IPS-NIHi11 (cell line): ENCODE measurements at regions not wholly inside any gene's neighbourhood (a gene's known extent, or its start where the extent isn't known, plus 50 kb on each side); places are given as distances from the start of the nearest gene placed in this dataset.
"Not testable (repeated sequence)": the region's sequence is repeated elsewhere in the genome, so short reads cannot be mapped to it uniquely, and the experiment has no call there.

Experiments used
- DNase-seq: peaks from one replicate; pipeline ENCODE4 v3.0.0; 2012; ENCODE audit warnings: mixed read lengths, low spot score

GRCh38 chr7:89926701-89927100 is 227.6 kb upstream of the STEAP1 start:
- DNase-seq, result no peak

- DNase-seq, result no peak
Measured at GRCh38 chr7:89927762-89928161, 226.5 kb upstream of the STEAP1 start.

GRCh38 chr7:89928451-89928850 is 225.8 kb upstream of the STEAP1 start:
- no peak for DNase-seq

GRCh38 chr7:89934101-89934500 is 220.2 kb upstream of the STEAP1 start:
- no peak for DNase-seq

- DNase-seq, result no peak
Measured at GRCh38 chr7:89943525-89944050, 210.7 kb upstream of the STEAP1 start.

DNA sequence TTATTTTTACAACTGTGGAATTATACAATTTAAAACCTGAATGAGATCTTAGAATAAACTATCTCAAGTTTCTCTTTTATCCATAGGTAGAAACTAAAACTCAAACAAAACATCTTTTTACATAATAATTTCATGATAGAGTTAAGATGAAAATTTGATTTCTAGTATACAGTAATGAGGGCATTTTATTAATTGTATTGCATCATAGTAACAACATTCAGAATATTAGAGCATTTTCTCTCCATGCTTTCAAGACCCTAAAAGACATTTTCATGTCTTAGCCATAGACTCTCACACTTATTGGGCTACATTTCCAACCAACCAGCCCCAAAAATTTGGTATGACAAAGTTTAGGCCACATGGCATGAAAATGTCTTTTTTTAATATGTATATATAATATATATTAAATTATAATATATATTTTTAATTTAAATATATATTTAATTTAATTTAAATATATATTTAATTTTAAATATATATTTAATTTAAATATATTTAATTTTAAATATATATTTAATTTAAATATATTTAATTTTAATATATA is 195.7 kb upstream of the STEAP1 start:
- DNase-seq, result no peak

DNA sequence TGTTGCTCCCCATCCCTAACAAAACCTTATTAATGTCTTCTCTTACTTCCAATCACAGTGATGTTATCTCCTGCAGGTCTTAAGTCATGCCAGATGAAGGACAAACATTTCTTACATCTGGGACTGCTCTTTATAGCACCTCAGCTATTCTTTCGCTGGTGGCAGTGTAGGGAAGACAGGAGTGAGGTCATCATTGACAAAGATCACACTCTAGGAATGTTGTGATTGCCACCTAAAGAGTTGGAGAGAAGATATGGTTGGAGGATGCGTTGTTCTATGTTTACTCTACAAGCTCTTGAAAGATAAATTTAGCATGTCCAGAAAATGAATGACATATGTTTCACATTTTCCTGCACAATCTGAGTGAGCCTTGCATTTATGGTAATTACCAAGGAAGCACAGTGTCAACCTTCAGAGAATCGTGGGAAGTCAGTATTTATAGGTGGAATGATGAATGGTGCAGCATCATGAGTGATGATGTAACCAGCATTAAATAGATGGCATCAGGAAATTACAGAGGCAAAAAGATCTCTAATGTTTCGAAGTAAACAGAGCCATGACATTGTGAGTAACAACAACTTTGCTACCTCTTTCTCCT is 188.1 kb upstream of the STEAP1 start:
- DNase-seq, result no peak

DNA sequence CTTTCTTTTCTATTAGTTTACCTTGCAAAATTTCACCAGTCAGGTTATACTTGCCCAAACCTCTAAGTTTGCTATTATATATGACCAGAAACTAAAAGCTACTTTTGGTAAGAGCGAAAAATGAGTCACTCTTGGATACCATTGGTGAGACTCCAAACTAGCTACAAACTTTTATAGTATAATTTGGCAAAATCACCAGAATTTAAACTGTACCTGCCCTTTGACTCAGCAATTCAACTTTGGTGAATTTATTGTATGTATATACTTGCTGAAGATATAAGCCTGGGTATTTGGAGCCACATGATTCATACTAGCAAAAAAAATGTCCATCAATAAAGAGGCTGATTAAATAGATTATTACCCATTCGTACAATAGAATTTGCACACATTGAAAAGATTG is 178.7 kb upstream of the STEAP1 start:
- no peak for DNase-seq

DNA sequence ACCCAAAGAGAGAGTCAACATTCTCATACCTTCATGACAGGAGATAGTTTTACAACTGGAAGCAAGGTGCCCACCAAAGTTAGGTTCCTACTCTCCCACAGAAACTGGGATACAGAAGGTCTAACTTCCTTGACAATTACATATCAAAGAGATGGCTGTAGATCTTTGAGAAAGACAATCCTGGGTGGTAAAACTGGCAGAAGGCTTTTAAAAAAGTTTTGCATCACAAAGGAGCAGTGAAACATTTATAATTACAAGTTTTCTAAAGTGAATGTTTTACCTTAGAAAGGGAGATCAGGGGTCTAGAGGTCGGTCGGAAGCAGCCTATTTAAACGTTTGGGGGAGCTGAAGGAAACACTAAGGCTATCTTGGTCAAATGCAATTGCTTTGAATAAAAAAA is 166.6 kb upstream of the STEAP1 start:
- DNase-seq, result no peak

DNA sequence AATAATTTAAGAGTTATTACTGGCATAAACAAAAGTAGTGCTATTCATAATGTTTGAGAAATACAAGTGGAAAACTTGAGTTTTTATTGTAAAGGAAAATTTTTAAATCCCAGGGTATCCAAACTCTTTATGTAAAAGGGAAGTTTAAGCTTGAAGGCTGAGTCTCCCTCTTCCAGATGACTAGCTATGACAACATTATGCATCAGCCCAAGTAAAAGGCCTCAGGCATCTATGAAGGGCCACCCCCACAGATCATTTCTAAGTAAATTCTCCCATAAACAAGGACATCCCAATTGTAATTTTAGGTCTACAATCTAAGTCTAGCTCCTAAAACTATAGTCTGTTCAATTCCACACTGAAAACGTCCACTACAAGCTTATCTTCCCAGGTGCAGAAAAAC is 166.2 kb upstream of the STEAP1 start:
- no peak for DNase-seq

GRCh38 chr7:89989454-89989853 is 164.8 kb upstream of the STEAP1 start:
- DNase-seq, result no peak

DNA sequence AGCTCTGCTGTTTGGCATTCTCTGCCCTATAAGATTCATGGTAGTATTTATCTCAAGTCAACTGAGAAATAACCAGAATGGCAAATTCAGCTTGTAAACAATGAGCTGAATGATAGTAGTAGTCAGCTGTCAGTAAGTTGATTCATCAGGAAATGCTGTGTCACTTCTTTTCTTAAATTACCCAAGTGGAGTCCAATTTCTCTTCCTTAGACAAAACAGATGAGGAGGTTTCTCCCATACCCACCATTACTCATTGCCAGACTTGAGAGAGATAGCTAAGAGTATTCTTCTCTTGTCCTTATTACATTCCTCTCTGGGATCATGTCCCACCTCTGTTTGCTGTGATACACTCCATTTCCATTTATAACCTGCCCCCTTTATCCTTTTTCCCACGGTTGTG is 159.8 kb upstream of the STEAP1 start:
- no peak for DNase-seq

DNA sequence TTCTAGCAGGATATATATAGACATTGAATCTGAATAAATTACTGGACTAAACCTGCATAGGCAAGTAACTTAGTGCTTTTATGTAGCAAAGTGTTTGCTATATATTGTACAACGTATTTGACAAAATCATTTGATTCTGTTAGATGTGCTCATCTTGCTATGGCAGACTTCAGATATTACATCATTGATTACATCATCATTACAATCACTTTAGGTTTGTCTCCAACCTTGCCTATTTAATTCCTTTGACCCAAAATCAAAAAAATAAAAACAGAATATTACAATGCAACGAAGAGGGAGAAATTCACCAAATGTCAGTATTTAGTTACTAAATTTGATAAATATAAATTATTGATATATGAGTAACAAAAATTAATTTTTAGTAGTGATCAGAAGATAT is 155.7 kb upstream of the STEAP1 start:
- DNase-seq, result no peak

- DNase-seq, result no peak
Measured at GRCh38 chr7:90005836-90006235, 148.4 kb upstream of the STEAP1 start.

- no peak for DNase-seq
Measured at GRCh38 chr7:90007001-90007654, 147.1 kb upstream of the STEAP1 start.

DNA sequence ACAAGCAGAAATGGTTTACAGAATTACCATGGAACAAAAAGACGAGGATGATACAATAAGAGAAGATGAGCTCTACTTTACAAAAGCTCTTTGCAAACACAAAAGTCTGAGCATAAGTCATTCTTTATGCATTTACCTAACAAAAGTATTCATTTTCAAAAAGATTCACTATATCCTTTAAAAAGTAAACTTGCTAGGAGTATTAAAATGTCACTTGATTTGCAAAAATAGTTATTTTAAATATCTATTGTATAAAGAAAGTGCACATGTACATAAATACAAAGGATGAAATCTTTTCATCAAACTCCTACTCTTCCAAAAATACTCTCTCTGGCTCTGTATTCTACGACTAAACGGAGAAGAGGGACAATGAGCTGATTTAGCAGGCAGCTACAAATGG is 146.4 kb upstream of the STEAP1 start:
- DNase-seq, result no peak

- no peak for DNase-seq
Measured at GRCh38 chr7:90022213-90022612, 132.1 kb upstream of the STEAP1 start.

GRCh38 chr7:90025771-90026170 is 128.5 kb upstream of the STEAP1 start:
- DNase-seq, result no peak

GRCh38 chr7:90033850-90034249 is 120.4 kb upstream of the STEAP1 start:
- DNase-seq, result no peak

GRCh38 chr7:90053094-90053493 is 101.2 kb upstream of the STEAP1 start:
- no peak for DNase-seq

- no peak for DNase-seq
Measured at GRCh38 chr7:90061077-90061476, 93.2 kb upstream of the STEAP1 start.

DNA sequence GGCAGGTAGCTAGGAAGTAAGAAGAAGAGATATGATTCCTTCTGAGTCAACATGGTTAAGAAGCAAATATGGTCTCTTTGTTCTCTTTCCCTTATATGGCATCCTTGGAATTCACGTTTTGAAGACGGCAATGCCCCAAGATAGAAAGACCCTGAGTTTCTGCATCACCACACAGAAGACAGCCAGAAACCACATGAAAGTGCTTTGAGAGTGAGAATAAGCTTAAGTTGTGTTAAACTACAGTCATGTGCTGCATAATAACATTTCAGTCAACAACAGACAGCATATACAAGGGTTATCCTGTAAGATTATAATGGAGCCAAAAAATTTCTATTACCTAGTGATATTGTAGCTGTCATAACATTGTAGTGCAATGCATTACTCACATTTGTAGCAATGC is 89.9 kb upstream of the STEAP1 start:
- DNase-seq, result no peak

DNA sequence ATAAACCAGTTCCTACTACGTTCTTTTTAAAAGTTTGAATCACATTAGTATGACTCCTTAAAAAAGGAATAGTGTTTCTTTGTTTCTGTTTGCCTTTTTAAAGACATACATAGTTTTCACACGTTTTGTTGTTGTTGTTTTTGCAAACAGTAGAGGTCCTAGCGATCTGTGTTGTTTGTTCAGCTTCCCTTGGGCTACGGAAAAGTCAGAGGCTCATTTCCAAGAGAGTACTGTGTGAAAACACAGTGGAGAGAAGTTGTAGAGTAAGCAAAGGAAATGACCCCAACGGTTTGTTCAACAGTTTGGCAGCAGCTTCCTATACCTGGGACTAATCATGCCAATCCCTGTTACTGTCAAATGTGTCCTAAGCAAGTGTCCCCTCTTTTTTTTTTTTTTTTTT is 87.1 kb upstream of the STEAP1 start:
- no peak for DNase-seq

DNA sequence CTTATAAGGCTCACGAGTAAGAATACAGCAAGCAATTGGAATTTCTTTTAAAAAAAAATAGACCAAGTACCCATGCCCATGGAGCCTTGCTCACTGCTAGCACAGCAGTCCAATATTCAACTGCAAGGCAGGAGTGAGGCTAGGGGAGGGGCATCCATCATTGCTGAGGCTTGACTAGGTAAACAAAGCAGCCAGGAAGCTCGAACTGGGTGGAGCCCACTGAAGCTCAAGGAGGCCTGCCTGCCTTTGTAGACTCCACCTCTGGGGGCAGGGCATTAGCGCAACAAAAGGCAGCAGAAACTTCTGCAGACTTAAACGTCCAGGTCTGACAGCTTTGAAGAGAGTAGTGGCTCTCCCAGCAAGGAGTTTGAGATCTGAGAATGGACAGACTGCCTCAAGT is 84.0 kb upstream of the STEAP1 start:
- DNase-seq, result not testable (repeated sequence)
